ENCODE measurements at regions not wholly inside any gene's neighbourhood (a gene's known extent, or its start where the extent isn't known, plus 50 kb on each side); places are given as distances from the start of the nearest gene placed in this dataset.

GRCh38 chr6:6918216-6918983 is 189.4 kb upstream of the RREB1 start:
- peak; percentile 6 for DNase-seq (ENCODE audit: low spot score)

DNA sequence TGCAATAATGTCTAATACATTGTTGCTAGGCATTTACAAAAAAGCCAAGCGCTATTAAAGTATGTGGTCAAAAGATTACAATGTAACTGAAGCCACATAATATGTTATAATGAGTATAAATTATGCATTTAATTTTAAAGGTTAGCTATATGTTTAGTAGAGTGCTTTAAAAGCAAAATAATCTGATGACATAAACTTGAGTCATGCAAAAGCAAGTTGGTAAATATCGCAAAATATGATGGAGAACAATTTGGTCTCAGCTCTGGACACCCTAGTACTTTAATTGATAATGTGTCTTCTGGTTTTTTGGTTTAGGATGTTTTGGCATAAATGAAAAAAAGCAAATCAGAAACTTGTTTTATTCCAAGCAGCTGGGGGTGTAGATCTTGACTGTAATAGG is 188.6 kb upstream of the RREB1 start:
- no peak for DNase-seq (ENCODE audit: low spot score)

DNA sequence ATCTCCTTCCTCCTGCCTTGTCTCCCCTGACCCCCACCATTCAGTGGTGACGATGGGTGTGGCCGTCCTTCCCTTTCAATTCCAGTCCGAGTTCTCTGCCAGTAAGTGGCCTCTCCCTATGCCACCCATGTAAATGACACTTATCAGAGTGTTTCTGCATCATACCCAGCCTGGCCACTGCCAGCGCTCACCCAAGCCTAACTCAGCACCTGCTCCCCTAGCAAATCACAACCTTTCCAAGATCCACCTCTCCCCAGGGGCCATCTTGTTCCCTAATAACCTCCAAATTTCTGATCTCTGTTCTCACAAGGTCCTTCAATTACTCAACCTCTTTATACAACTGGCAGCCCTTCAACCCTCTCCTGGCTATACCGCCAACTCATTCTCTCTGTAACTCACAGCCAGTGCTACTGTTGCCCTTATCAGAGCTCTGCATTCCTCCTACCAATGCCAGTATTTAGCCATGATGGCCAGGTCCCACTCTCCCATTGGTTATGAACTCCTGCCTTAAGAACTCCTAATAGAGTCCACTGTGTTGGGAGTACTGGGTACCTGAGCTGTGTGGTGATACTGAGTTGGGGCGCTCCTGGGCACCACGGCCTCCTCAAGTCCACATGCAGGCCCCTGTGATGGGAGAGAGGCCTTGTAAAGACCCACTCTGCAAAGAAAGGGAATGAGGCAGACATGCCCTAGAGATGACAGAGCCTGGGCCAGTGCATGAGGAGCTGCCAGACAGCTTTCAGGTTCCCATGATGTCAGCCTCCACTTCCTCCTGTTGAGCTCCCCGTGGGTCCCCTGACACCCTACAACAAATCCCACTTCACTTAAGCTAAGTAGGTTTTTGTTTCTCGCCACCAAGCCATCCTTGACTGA is 187.4 kb upstream of the RREB1 start:
- DNase-seq (ENCODE audit: low spot score): no peak

DNA sequence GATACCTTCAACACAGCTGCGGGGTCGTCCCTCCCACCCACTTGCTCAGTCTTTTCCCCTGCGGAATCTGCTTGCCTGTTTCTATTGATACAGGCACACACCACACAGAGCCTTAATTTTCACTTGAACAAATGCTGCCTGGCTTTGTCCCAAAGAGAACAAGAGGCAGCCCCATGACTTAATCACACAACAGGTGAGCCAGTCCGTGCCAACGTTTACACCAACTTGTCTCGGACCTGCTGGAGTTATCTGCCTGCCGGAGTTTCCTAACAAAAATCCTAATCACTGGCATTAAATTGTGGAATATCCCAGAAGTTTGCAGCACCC is 186.8 kb upstream of the RREB1 start:
- no peak for DNase-seq (ENCODE audit: low spot score)

DNA sequence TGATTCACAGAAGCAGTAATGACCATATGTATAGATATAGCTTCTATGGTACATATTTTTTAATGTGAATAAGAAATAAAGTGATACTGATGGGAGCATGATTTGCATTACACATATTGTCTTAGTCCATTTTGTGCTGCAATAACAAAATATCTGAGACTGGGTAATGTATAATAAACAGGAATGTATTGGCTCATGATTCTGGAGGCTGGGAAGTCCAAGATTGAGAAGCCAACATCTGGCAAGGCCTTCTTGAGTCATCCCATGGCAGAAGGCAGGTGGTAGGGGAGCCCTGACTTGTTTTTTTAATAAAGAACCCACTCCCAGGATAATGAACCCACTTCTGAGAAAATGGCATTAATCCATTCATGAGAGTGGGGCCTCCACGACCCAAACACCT is 185.6 kb upstream of the RREB1 start:
- no peak for DNase-seq (ENCODE audit: low spot score)

GRCh38 chr6:6923605-6924004 is 184.2 kb upstream of the RREB1 start:
- DNase-seq (ENCODE audit: low spot score): no peak

- no peak for DNase-seq (ENCODE audit: low spot score)
Measured at GRCh38 chr6:6924708-6925107, 183.1 kb upstream of the RREB1 start.

DNA sequence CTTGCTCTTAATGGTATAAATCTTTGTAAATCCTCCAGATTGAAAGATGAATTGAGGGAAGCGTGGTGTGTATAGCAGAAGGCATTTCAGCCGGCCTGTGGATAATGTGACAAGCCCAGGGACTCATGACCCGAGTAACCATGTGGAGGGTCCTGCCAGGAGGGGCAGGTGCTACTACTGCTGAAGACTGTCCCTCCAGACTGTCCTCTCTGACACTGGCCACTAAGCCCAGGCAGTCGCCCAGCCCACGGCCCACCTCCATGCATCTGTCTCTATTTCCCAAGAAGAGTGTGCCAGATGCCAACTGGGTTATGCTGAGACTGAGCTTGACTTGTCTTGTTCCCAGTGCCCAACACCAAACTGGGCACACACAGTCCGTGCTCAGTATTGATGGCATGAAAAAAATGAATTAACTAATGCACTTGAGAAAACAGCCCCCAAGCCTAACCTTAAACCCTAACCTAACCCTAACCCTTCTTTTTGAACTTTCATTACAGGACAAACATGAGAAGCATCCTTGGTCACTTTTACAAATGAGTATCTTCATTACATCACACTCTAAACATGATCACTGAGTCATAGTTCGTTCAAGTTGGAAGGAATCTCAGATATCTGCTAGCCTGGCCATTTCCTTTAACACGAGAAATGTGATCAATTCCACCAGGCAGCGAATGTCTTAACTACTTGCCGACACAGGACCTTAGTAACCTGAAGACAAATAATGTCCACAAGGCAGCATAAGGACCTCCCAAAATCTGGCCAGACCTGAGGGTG is 182.2 kb upstream of the RREB1 start:
- no peak for DNase-seq (ENCODE audit: low spot score)

- DNase-seq (ENCODE audit: low spot score): no peak
Measured at GRCh38 chr6:6926856-6927255, 180.9 kb upstream of the RREB1 start.

GRCh38 chr6:6927521-6928361 is 180.0 kb upstream of the RREB1 start:
- DNase-seq (ENCODE audit: low spot score): no peak

GRCh38 chr6:6930223-6930880 is 177.4 kb upstream of the RREB1 start:
- DNase-seq (ENCODE audit: low spot score): no peak

DNA sequence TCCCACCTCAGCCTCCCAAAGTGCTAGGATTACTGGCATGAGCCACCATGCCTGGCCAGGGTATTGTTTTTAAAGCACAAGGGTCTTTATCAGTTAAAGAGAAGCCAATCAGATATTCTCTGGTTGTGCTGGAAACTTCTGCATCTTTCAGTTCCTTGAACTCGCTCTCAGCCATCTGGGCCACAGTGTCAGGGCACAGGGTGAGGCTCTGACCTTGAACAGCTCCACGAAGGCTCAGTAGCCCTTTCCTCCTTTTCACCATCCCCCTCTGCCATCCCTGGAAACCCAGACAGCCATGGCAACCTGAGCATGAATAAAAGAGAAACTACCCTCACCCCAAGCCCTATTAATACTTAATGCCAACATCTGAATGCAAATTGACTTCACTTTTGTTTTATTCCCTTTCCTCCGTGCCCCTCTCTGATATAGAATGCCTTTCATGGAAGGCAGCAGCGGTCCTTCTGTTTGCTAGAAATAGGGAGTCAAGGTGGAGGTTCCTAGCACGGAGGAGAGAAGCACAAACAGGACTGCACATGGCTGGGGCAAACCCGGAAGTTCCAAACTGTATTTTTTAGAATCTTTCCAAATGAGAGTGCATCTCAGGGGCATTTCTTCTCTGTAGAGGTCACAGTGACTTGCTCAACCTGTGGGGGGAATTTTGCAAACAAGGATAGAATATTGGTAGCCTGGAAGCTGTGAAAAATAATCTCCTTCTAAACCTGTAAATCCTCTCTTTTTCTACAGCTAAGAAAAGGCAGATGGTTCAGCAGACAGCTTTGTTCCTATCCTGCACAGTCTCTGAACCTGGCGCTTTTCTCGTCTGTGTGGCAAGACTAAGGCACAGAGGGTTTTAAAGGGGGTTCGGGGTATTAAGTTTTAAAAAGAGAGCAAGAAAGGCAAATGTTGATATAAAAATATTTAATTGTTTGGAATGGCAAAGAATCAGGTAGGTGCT is 176.4 kb upstream of the RREB1 start:
- no peak for DNase-seq (ENCODE audit: low spot score)

DNA sequence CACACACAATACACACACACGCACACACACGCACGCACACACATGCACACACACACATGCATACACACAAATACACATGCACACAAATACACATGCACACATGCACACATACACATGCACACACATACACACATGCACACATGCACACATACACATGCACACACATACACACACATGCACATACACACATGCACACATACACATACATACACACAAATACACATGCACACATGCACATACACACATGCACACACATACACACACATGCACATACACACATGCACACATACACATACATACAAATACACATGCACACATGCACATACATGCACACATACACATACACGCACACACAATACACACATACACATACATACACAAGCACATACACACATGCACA is 175.4 kb upstream of the RREB1 start:
- no peak for DNase-seq (ENCODE audit: low spot score)

DNA sequence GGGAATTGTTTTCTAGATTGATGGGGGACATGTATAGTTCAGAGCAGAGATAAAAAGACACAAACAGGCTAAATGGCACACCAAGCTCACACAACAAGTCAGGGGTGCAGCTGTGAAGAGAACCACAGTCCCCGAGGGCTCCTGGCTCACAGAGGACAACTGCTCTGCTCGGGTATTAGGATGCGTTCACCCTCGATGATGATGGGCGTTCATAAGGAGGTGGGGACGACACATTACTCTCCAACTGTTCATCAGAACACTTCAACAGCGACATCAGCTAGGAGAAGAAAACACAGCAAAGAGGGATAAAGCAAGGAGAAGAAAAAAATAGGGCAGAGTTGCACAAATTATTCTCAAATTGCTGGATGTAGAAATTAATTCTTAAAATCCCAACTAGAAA is 174.8 kb upstream of the RREB1 start:
- no peak for DNase-seq (ENCODE audit: low spot score)

GRCh38 chr6:6940031-6941025 is 167.4 kb upstream of the RREB1 start:
- DNase-seq (ENCODE audit: low spot score): no peak

DNA sequence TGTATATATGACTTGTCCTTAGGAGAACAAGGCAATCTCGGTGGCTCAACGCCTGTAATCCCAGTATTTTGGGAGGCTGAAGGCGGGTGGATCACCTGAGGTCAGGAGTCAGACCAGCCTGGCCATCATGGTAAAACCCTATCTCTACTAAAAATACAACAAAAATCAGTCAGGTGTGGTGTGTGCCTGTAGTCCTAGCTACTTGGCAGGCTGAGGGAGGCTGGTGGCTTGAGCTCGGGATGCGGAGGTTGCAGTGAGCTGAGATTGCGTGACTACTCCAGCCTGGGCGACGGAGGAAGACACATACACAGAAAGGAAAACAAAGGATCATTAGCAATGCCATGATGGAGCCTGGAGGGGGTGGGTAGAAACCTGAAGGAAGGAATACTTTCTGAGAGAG is 166.6 kb upstream of the RREB1 start:
- DNase-seq (ENCODE audit: low spot score): no peak

- no peak for DNase-seq (ENCODE audit: low spot score)
Measured at GRCh38 chr6:6942091-6942490, 165.7 kb upstream of the RREB1 start.

GRCh38 chr6:6942831-6943230 is 164.9 kb upstream of the RREB1 start:
- no peak for DNase-seq (ENCODE audit: low spot score)

- DNase-seq (ENCODE audit: low spot score): no peak
Measured at GRCh38 chr6:6943421-6943820, 164.3 kb upstream of the RREB1 start.
